CD4-positive, alpha-beta T cell (primary cell): ENCODE measurements at regions not wholly inside any gene's neighbourhood (a gene's known extent, or its start where the extent isn't known, plus 50 kb on each side); places are given as distances from the start of the nearest gene placed in this dataset.

ENCODE experiments used
- ATAC-seq: fragments of 200-7000 bp; cut with Tn5 transposase; one replicate; pipeline ENCODE4 v1.10.0; 2022; ENCODE audit warnings: mild to moderate bottlenecking; ENCODE audit not compliant: poor library complexity
- CTCF ChIA-PET: fragments of 350-600 bp; sonication (Branson Sonifier 250); formaldehyde crosslinking; loops from one replicate; lab custom pipeline; 2021; ENCODE audit warnings: antibody characterized with exemption, inconsistent platforms; lab: Charles Lee
- POLR2A ChIA-PET: fragments of 350-600 bp; sonication (Branson Sonifier 250); formaldehyde crosslinking; loops from one replicate; lab custom pipeline; 2021; ENCODE audit warnings: antibody characterized with exemption, inconsistent platforms; lab: Charles Lee
- DNase-seq, 14 experiments: peaks; one replicate each; pipeline ENCODE4 v3.0.0-alpha.2; 2013 to 2020; ENCODE audit warnings: mixed read lengths in 2 of 14
- H3K27ac ChIP-seq, 2 donors: one replicate each; pipeline versions ENCODE4 v1.5.1 to v1.7.0; 2013; ENCODE audit warnings: low read length in 2 of 2, low read depth in 1 of 2, mild to moderate bottlenecking in 1 of 2
- H3K27me3 ChIP-seq, 2 experiments: 1 replicate in 1 of 2; 2 replicates in 1 of 2; pipeline versions ENCODE4 v1.6.1 to v1.7.0; 2013; ENCODE audit warnings: low read length in 2 of 2, control low read depth in 1 of 2, mild to moderate bottlenecking in 1 of 2, moderate library complexity in 1 of 2; ENCODE audit not compliant: insufficient read depth in 2 of 2, control insufficient read depth in 1 of 2
- H3K36me3 ChIP-seq: one replicate; pipeline ENCODE4 v1.6.1; 2013; ENCODE audit warnings: low read length, control low read depth; ENCODE audit not compliant: insufficient read depth
- H3K4me1 ChIP-seq: one replicate; pipeline ENCODE4 v1.6.1; 2013; ENCODE audit warnings: low read length, control low read depth; ENCODE audit not compliant: insufficient read depth
- H3K4me3 ChIP-seq: one replicate; pipeline ENCODE4 v1.5.1; 2013; ENCODE audit warnings: mild to moderate bottlenecking, low read length, moderate library complexity
- H3K9me3 ChIP-seq, 2 experiments: 1 replicate in 1 of 2; 2 replicates in 1 of 2; pipeline versions ENCODE4 v1.6.1 to v1.7.0; 2013; ENCODE audit warnings: low read length in 2 of 2, mild to moderate bottlenecking in 2 of 2, control low read depth in 1 of 2, moderate library complexity in 1 of 2; ENCODE audit not compliant: control insufficient read depth in 1 of 2, insufficient read depth in 1 of 2
- H3K27ac Mint-ChIP-seq: one replicate; pipeline ENCODE4 v1.8.0; 2020; ENCODE audit warnings: mixed read lengths
- H3K27me3 Mint-ChIP-seq: one replicate; pipeline ENCODE4 v1.8.0; 2021; ENCODE audit warnings: mixed read lengths
- H3K36me3 Mint-ChIP-seq: one replicate; pipeline ENCODE4 v1.8.0; 2021; ENCODE audit warnings: low read depth, mixed read lengths
- H3K4me1 Mint-ChIP-seq: one replicate; pipeline ENCODE4 v1.8.0; 2021; ENCODE audit warnings: low read depth, mixed read lengths
- H3K4me3 Mint-ChIP-seq: one replicate; pipeline ENCODE4 v1.8.0; 2020; ENCODE audit warnings: mild to moderate bottlenecking, mixed read lengths
- H3K9me3 Mint-ChIP-seq: one replicate; pipeline ENCODE4 v1.8.0; 2020; ENCODE audit warnings: mixed read lengths
- intact Hi-C, 2 experiments: fragments of 100-400 bp; cut with DNase I in 1 of 2; cut with micrococcal nuclease in 1 of 2; formaldehyde crosslinking; loops; one replicate each; pipeline versions ENCODE4 v1.15.1 to v1.9.0; 2023 to 2025; cut with DNase I, micrococcal nuclease
- TF ChIP-seq, protein P1 (sequence below): fragments of 200-600 bp; IDR thresholded peaks from one replicate; pipeline ENCODE4 v1.8.0; 2022; ENCODE audit warnings: antibody characterized with exemption, mild to moderate bottlenecking

DNA sequence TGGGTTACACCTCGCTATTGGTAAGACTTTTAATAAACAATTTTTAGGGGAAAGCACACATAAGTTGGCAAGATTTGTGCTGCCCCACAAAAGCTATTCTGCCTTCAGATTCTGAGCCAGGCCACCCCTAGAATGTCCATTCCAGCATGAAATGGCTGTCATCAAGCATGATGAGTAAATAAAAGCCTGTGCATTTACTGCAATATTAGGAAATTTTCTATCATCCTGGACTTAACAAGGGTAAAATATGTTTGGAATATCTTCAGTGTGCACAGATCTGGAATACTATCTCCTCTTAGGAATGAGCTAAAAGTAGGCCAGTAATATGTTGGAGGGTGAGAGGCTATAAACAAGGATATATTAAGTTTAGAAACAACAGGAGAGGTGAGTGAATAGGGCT lies 510.9 kb downstream of the ANKRD50 start:
- Histone ChIP-seq H3K9me3 (no peaks in the 10 kb centered on the region), H3K27ac (no peak overlapping the region), H3K4me1 (no peaks in the 10 kb centered on the region), H3K27me3 (no peaks in the 10 kb centered on the region), H3K4me3 (no peak overlapping the region), H3K36me3 (no peaks in the 10 kb centered on the region)
- no peaks in the 10 kb centered on the region for H3K4me1 Mint-ChIP-seq
- ChIA-PET CTCF (no interaction called here), POLR2A (no interaction called here)
- H3K27me3 Mint-ChIP-seq, result no peaks in the 10 kb centered on the region
- intact Hi-C loops, result no loop called here
- H3K4me3 Mint-ChIP-seq, result no peak overlapping the region
- H3K27ac Mint-ChIP-seq, result no peak overlapping the region
- DNase-seq (no peak), ATAC-seq (no peak)
- H3K9me3 Mint-ChIP-seq, result no peaks in the 10 kb centered on the region
- TF ChIP-seq, protein P1, sequence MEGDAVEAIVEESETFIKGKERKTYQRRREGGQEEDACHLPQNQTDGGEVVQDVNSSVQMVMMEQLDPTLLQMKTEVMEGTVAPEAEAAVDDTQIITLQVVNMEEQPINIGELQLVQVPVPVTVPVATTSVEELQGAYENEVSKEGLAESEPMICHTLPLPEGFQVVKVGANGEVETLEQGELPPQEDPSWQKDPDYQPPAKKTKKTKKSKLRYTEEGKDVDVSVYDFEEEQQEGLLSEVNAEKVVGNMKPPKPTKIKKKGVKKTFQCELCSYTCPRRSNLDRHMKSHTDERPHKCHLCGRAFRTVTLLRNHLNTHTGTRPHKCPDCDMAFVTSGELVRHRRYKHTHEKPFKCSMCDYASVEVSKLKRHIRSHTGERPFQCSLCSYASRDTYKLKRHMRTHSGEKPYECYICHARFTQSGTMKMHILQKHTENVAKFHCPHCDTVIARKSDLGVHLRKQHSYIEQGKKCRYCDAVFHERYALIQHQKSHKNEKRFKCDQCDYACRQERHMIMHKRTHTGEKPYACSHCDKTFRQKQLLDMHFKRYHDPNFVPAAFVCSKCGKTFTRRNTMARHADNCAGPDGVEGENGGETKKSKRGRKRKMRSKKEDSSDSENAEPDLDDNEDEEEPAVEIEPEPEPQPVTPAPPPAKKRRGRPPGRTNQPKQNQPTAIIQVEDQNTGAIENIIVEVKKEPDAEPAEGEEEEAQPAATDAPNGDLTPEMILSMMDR, result no peak
- no peaks in the 10 kb centered on the region for H3K36me3 Mint-ChIP-seq

- Mint-ChIP-seq H3K4me1 (no peaks in the 10 kb centered on the region), H3K4me3 (no peak overlapping the region), H3K36me3 (no peaks in the 10 kb centered on the region), H3K27ac (no peak overlapping the region), H3K9me3 (no peaks in the 10 kb centered on the region), H3K27me3 (no peaks in the 10 kb centered on the region)
- intact Hi-C loops, result no loop called here
- ATAC-seq (no peak), DNase-seq (no peak)
- TF ChIP-seq, protein P1, result no peak
- Histone ChIP-seq H3K27ac (no peak overlapping the region), H3K36me3 (no peaks in the 10 kb centered on the region), H3K4me3 (no peak overlapping the region), H3K27me3 (no peaks in the 10 kb centered on the region), H3K4me1 (no peaks in the 10 kb centered on the region), H3K9me3 (no peaks in the 10 kb centered on the region)
- ChIA-PET POLR2A (no interaction called here), CTCF (no interaction called here)
These were observed 510.4 kb downstream of the ANKRD50 start for GRCh38 chr4:124202099-124202498.

- H3K27me3 ChIP-seq, result no peaks in the 10 kb centered on the region
- POLR2A ChIA-PET, result no interaction called here
- no peaks in the 10 kb centered on the region for H3K9me3 ChIP-seq
- no peaks in the 10 kb centered on the region for H3K4me1 ChIP-seq
- H3K4me3 Mint-ChIP-seq, result no peak overlapping the region
- no peak for DNase-seq
- intact Hi-C loops, result no loop called here
- CTCF ChIA-PET, result no interaction called here
- H3K27ac Mint-ChIP-seq, result no peak overlapping the region
- no peak overlapping the region for H3K4me3 ChIP-seq
- H3K9me3 Mint-ChIP-seq, result no peaks in the 10 kb centered on the region
- no peaks in the 10 kb centered on the region for H3K27me3 Mint-ChIP-seq
- no peaks in the 10 kb centered on the region for H3K36me3 ChIP-seq
- no peak overlapping the region for H3K27ac ChIP-seq
- no peaks in the 10 kb centered on the region for H3K36me3 Mint-ChIP-seq
- TF ChIP-seq, protein P1, result no peak
- H3K4me1 Mint-ChIP-seq, result no peaks in the 10 kb centered on the region
- ATAC-seq, result no peak
These were observed 508.8 kb downstream of the ANKRD50 start for GRCh38 chr4:124203613-124204238.
